ENCODE measurements at regions not wholly inside any gene's neighbourhood (a gene's known extent, or its start where the extent isn't known, plus 50 kb on each side); places are given as distances from the start of the nearest gene placed in this dataset.

DNA sequence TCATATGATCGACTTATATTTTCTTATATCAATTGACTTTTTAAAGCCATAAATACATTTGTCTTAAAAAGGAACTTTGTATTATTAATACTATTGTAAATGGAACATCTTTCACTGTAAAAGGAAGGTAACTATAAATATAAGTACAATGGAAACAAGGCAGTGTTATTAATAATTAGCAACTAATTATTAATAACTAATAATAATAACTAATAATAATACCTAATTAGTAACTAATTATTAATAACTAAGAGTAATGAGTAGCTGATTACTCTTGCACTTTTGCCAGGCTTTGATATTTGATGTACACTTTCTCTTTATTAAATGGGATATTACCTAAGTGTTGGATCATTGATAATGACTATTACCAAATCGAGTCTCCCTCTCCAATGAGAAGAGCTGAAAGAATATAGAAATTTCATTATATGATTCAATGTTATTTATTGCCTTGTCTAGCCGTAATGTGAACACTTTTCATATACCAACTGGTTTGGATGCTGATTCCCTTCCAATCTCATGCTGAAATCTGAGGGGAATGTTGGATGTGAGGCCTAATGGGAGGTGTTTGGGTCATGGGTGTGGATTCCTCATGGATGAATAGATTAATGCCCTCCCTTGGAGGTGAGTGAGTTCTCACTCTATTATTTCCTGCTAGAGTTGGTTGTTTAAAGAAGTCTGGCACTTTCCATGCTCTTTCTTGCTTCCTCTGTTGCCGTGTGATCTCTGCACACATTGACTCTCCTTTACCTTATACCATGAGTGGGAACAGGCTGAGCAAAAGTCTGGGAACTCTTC is 202.1 kb upstream of the ZBTB20 start:
- Histone ChIP-seq H3K27me3 (ENCODE audit: control insufficient read depth, insufficient read depth, low read length) (peaks cover 2% of the 10 kb centered on the region), H3K4me3 (ENCODE audit: low read depth, low read length) (no peak overlapping the region), H3K36me3 (ENCODE audit: control insufficient read depth, insufficient read depth, low read length) (no peaks in the 10 kb centered on the region)
- DNase-seq (ENCODE audit: low read depth) = no peak
- TF ChIP-seq, protein P1, sequence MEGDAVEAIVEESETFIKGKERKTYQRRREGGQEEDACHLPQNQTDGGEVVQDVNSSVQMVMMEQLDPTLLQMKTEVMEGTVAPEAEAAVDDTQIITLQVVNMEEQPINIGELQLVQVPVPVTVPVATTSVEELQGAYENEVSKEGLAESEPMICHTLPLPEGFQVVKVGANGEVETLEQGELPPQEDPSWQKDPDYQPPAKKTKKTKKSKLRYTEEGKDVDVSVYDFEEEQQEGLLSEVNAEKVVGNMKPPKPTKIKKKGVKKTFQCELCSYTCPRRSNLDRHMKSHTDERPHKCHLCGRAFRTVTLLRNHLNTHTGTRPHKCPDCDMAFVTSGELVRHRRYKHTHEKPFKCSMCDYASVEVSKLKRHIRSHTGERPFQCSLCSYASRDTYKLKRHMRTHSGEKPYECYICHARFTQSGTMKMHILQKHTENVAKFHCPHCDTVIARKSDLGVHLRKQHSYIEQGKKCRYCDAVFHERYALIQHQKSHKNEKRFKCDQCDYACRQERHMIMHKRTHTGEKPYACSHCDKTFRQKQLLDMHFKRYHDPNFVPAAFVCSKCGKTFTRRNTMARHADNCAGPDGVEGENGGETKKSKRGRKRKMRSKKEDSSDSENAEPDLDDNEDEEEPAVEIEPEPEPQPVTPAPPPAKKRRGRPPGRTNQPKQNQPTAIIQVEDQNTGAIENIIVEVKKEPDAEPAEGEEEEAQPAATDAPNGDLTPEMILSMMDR (IDR thresholded peaks at IDR 0.05; ENCODE audit: insufficient read depth, low read length, poor library complexity, severe bottlenecking) = no peak

DNA sequence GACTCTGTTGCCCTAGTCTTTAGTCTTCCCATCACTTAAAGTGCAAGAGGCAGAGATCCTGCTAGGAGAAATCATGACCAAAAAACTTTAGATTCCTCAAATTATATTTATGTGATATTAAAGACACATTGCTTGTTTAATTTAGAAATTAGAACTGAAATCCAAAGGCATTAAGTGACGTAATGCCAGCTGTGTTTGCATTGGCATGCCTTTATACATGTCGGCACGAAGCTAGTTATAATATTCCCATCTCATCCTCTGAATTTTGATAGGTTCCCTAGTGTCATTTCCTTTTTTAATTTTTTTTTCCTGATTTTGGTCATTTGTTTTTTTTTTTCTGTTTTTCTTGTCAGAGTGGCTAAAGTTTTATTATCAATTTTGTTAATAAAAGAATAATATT is 203.5 kb upstream of the ZBTB20 start:
- TF ChIP-seq, protein P1 (IDR thresholded peaks at IDR 0.05; ENCODE audit: insufficient read depth, low read length, poor library complexity, severe bottlenecking) = no peak
- H3K36me3 ChIP-seq (ENCODE audit: control insufficient read depth, insufficient read depth, low read length) = no peaks in the 10 kb centered on the region
- DNase-seq (ENCODE audit: low read depth) = no peak
- H3K27me3 ChIP-seq (ENCODE audit: control insufficient read depth, insufficient read depth, low read length) = peaks cover 2% of the 10 kb centered on the region
- no peak overlapping the region for H3K4me3 ChIP-seq (ENCODE audit: low read depth, low read length)

DNA sequence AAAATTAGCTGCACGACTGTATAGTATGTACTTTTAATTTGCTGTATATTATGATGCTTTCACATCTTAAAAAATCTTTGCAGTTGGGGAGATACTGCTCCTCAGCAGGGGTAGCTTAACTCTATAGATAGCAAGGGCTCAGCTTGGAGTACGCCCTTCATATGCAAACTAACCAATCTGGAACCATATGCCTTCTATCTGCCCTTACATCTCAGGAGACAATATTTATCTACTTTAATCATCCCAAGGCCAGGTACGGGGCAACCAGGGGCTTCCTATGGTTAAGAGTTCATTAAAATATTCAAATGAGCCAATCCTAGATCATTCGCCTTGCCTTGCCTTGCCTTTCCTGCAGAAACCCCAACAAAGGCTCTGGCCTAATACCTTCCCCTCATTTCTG is 204.1 kb upstream of the ZBTB20 start:
- TF ChIP-seq, protein P1 (IDR thresholded peaks at IDR 0.05; ENCODE audit: insufficient read depth, low read length, poor library complexity, severe bottlenecking) = no peak

DNA sequence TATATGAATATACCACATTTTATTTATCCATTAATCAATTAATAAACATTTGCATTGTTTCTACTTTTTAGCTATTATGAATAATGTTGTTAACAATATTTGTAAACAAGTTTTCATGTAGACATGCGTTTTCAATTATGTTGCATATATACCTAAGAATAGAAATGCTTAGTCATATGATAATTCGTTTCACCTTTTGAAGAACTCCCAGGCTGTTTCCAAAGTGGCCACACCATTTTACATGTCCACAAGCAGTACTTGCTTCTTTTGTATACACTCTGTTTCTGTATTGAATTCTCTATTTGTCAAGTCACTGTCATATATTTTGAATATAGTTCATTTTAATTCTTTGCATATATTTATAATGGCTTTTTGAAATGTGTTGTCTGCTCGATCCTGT is 206.9 kb upstream of the ZBTB20 start:
- no peaks in the 10 kb centered on the region for H3K27me3 ChIP-seq (ENCODE audit: control insufficient read depth, insufficient read depth, low read length)
- TF ChIP-seq, protein P1 (IDR thresholded peaks at IDR 0.05; ENCODE audit: insufficient read depth, low read length, poor library complexity, severe bottlenecking) = no peak

More for the DNA sequence above, 204.1 kb upstream of the ZBTB20 start:
- no peak for DNase-seq (ENCODE audit: low read depth)
- no peaks in the 10 kb centered on the region for H3K36me3 ChIP-seq (ENCODE audit: control insufficient read depth, insufficient read depth, low read length)
- H3K27me3 ChIP-seq (ENCODE audit: control insufficient read depth, insufficient read depth, low read length) = no peaks in the 10 kb centered on the region
- no peak overlapping the region for H3K4me3 ChIP-seq (ENCODE audit: low read depth, low read length)

DNA sequence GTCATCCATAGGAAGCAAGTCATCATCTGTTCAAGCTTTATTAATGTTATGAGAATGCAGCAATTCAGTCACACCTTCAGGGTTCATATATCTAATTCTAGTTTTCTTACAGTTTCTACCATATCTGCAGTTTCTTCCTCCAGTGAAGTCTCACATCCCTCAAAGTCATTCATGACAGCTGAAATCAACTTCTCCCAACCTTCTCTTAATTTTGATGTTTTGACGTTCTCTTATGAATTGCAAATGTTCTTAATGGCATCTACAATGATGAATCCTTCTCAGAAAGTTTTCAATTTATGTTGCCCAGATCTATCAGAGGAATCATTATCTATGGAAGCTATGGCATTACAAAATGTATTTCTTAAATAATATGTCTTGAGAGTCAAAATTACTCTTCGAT is 210.4 kb upstream of the ZBTB20 start:
- TF ChIP-seq, protein P1 (IDR thresholded peaks at IDR 0.05; ENCODE audit: insufficient read depth, low read length, poor library complexity, severe bottlenecking) = no peak

More for the DNA sequence above, 206.9 kb upstream of the ZBTB20 start:
- Histone ChIP-seq H3K4me3 (ENCODE audit: low read depth, low read length) (no peak overlapping the region), H3K36me3 (ENCODE audit: control insufficient read depth, insufficient read depth, low read length) (no peaks in the 10 kb centered on the region)
- DNase-seq (ENCODE audit: low read depth) = no peak

DNA sequence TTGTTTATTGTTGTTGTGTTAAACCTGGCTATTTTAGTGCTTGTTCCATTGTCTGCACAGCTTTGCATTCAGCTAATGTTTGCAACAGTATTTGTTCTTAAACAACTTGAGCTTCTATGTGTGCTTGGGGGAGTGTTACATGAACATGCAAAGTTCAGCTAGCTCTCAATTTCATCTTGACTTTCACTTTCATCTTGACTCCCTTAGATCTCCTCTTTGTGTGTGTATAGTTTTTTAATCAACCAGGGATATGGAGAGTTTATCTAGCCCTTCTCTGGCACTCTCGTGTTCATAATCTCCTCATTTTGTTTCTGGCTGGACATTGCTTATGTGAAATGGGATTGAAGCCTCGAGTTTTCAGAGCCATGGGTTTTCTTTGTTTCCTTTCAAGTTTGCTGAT is 212.4 kb upstream of the ZBTB20 start:
- Histone ChIP-seq H3K4me3 (ENCODE audit: low read depth, low read length) (no peak overlapping the region), H3K27me3 (ENCODE audit: control insufficient read depth, insufficient read depth, low read length) (no peaks in the 10 kb centered on the region), H3K36me3 (ENCODE audit: control insufficient read depth, insufficient read depth, low read length) (no peaks in the 10 kb centered on the region)
- TF ChIP-seq, protein P1 (IDR thresholded peaks at IDR 0.05; ENCODE audit: insufficient read depth, low read length, poor library complexity, severe bottlenecking) = no peak
- DNase-seq (ENCODE audit: low read depth) = no peak

More for the DNA sequence above, 210.4 kb upstream of the ZBTB20 start:
- Histone ChIP-seq H3K36me3 (ENCODE audit: control insufficient read depth, insufficient read depth, low read length) (no peaks in the 10 kb centered on the region), H3K27me3 (ENCODE audit: control insufficient read depth, insufficient read depth, low read length) (no peaks in the 10 kb centered on the region), H3K4me3 (ENCODE audit: low read depth, low read length) (no peak overlapping the region)
- no peak for DNase-seq (ENCODE audit: low read depth)
